ENCODE measurements at regions not wholly inside any gene's neighbourhood (a gene's known extent, or its start where the extent isn't known, plus 50 kb on each side); places are given as distances from the start of the nearest gene placed in this dataset.

- POLR2A ChIA-PET: no interaction called here
- Histone ChIP-seq H3K79me2 (ENCODE audit: control insufficient read depth, insufficient read depth, low read length) (no peaks in the 10 kb centered on the region), H3K4me1 (ENCODE audit: control insufficient read depth, insufficient read depth, low read length) (no peaks in the 10 kb centered on the region), H3K27me3 (replicated peaks in 1 of 2; ENCODE audit: control insufficient read depth in 2 of 2, insufficient read depth in 2 of 2, low read length in 1 of 2) (no peaks in the 10 kb centered on the region), H3K36me3 (ENCODE audit: control insufficient read depth in 2 of 2, insufficient read depth in 2 of 2, low read length in 1 of 2) (no peaks in the 10 kb centered on the region), H2AFZ (ENCODE audit: control insufficient read depth, low read depth, low read length) (no peak overlapping the region), H3K9ac (ENCODE audit: control insufficient read depth, insufficient read depth, low read length) (no peak overlapping the region), H3K27ac (ENCODE audit: control insufficient read depth, insufficient read depth) (no peak overlapping the region), H3K9me3 (replicated peaks; ENCODE audit: control insufficient read depth, insufficient read depth, low read length) (no peaks in the 10 kb centered on the region; the same call in 2 of the 3 replicates), H3K4me2 (ENCODE audit: control insufficient read depth, insufficient read depth) (no peak overlapping the region), H4K20me1 (ENCODE audit: control insufficient read depth, insufficient read depth) (no peaks in the 10 kb centered on the region), H3K4me3 (no peak overlapping the region)
- SMC1A ChIA-PET (ENCODE audit: uncharacterized antibody, unreplicated experiment): no interaction called here
- ATAC-seq (no peak), FAIRE-seq (no peak), DNase-seq (ENCODE audit: low read depth, low spot score) (no peak)
- CTCF ChIA-PET: no interaction called here
- no TSS peak for BruUV-seq (replicated peaks)
- in situ Hi-C loops (cut with MboI): no loop called here
- RAD21 ChIA-PET (ENCODE audit: unreplicated experiment): no interaction called here
- intact Hi-C loops (cut with micrococcal nuclease; ENCODE audit: unreplicated experiment): no loop called here
- 25% methylated on average over 13 of the region's 13 CpGs for WGBS (ENCODE audit: insufficient coverage, insufficient replicate concordance, low lambda C conversion rate, missing lambda C conversion rate)
- TF ChIP-seq NFYA (IDR thresholded peaks at IDR 0.05; ENCODE audit: borderline replicate concordance, low read depth, low read length) (no peak), TARDBP (IDR thresholded peaks at IDR 0.05; ENCODE audit: borderline replicate concordance) (no peak), POLR2AphosphoS5 (IDR thresholded peaks at IDR 0.05; ENCODE audit: low read length) (no peak), SIN3A (IDR thresholded peaks at IDR 0.05; ENCODE audit: low read depth, low read length) (no peak), NFXL1 (IDR thresholded peaks at IDR 0.05; ENCODE audit: borderline replicate concordance) (no peak), POU2F2 (IDR thresholded peaks at IDR 0.05; ENCODE audit: borderline replicate concordance, low read depth, low read length) (no peak), ETV6 (conservative IDR thresholded peaks at IDR 0.05 in 1 of 2, IDR thresholded peaks at IDR 0.05 in 1 of 2; ENCODE audit: borderline replicate concordance in 1 of 2, low read depth in 1 of 2) (no peak), CUX1 (IDR thresholded peaks at IDR 0.05; ENCODE audit: insufficient replicate concordance, low read depth, low read length) (no peak), ZNF384 (IDR thresholded peaks at IDR 0.05; ENCODE audit: borderline replicate concordance, low read depth, low read length) (no peak), NR2C1 (IDR thresholded peaks at IDR 0.05) (no peak), IKZF2 (IDR thresholded peaks at IDR 0.05) (no peak), BCL3 (IDR thresholded peaks at IDR 0.05; ENCODE audit: borderline replicate concordance, insufficient read depth, low read depth, low read length, poor library complexity, severe bottlenecking) (no peak), PRDM15 (CRISPR knock-in tag; IDR thresholded peaks at IDR 0.05) (no peak)
Measured at GRCh38 chr16:86459266-86459665, 51.1 kb upstream of the FOXF1 start.

Data from GM12878 (cell line).